GM19025 (cell line): ENCODE measurements at regions not wholly inside any gene's neighbourhood (a gene's known extent, or its start where the extent isn't known, plus 50 kb on each side); places are given as distances from the start of the nearest gene placed in this dataset.

Experiments
- ATAC-seq: cut with Tn5 transposase; IDR thresholded peaks from one replicate; pipeline ENCODE4 v1.9.1; 2021; ENCODE audit warnings: mild to moderate bottlenecking, low read depth, moderate library complexity; ENCODE audit not compliant: unreplicated experiment

GRCh38 chr5:2461701-2462691 lies 289.5 kb downstream of the IRX2 start:
- ATAC-seq, result no peak

DNA sequence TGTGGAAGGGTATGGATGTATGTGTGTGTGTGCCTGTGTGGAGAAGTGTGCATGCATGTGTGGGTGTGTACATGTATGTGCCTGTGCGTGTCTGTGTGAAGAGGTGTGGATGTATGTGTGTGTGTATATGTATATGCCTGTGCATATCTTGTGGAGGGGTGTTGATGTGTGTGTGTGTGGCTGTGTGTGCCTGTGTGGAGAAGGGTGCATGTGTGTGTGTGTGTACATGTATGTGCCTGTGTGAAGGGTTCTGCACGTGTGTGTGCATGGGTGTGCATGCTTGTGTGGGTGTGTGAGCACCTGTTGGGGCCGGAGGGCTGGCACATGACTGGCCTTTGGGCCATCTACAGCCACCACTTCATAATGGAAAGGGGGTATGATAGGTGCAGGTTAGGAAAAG lies 291.4 kb downstream of the IRX2 start:
- no peak for ATAC-seq

DNA sequence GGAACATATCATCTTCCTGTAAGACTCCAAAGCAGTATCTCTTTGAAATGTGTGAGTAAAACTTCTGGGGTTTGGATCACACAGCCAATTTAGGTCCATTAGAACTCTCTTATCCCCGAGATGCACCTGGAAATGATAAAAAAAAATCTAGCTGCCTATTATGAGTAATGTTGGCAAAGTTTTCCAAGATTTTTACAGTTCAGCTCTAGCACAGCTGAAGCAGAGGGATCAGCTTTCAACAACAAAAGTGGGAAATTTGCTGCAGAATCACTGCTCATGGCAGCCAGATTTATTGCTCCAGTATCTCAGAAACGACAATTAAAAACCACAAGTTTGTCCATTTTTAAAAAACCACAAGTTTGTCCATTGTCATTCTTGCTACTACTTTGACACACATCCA lies 292.2 kb downstream of the IRX2 start:
- no peak for ATAC-seq

DNA sequence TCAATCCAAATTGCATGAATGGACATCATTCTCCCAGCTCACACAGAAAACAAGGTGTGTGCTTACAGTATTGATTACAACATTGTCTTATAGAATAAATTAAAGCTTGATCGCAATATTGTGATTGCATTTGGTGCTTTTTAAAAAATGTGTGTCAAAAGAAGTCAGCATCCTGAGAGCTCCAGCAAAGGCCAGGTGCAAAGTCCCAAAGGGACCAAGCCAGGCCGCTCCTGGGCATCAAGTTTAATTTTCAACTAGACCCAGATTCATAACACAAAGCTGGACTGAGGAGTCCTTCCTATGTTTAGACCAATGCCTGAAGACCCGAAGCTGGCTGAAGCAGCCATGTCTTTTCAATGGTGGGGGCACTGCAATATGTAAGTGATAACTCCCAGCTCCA lies 295.6 kb downstream of the IRX2 start:
- ATAC-seq, result no peak

GRCh38 chr5:2454876-2455275 lies 296.6 kb downstream of the IRX2 start:
- ATAC-seq, result no peak

- no peak for ATAC-seq
These were observed 297.7 kb downstream of the IRX2 start for GRCh38 chr5:2453781-2454180.

DNA sequence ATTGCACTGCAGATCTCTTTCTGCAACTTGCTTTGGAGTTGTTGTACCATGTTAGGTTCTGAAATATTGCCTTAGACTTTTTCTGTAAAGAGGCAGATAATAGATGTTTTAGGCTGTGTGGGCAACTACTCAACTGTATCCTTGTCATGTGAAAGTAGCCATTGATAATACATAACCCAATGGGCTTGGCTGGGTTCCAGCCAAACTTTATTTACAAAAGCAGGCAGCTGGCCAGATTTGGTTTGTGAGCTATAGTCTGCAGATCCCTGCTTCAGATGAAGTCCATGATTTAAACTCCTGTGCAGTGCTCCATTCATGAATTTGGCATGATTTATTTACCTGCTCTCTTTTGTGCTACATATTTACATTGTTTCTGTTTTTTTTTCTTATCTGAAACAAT lies 300.4 kb downstream of the IRX2 start:
- ATAC-seq, result no peak

DNA sequence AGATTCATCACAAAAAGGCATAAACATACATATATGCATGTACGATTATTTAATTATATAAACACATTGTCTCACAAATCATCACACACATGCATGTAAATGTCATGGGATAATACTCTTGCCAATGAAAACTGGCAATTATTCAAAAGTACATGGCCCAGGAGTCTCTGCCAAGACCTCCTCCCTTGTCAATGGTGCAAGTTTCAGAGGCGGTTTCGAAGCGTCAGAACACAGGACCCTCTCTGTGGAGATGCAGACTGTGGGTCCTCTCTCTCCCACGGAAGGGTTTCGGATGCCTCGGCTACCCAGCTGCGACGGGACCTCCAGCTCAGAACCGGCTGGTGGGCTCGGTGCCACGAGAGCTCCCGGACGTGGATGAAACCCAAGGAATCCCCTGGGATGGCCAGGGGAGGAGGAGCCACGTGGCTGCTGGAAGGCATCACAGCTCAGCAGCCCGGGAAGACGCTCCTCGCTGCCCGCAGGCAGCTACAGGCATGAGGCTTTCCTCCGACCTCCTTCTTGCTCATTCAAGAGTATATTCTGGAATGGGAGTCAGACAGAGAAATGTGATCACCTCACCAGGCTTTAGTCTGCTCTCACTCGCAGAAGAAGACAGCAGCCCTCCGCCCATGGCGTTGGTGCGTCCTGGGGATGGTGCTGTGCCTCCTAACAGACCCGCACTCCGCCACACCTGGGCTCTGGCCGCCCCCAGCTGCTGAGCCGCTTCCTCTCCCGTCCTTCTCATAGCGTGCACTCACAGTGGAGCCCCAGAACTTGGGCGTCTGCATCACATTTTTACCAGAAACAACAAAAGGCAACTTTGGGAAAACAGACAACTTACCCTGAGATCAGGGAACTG lies 308.8 kb downstream of the IRX2 start:
- no peak for ATAC-seq

GRCh38 chr5:2441495-2442180 lies 309.8 kb downstream of the IRX2 start:
- no peak for ATAC-seq

DNA sequence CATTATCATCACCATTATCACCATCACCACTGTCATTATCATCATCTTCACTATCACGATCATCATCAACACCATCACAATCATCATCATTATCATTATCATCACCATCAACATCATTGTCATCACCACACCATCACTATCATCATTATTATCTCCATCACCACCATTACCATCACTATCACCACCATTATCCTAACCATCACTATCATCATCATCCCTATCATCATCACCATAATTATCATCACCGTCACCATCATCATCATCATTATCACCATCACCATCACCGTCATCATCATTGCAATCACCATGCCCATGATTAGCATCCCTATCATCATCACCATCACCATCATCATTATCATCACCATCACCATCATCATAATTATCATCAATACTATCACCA lies 311.9 kb downstream of the IRX2 start:
- ATAC-seq, result no peak

GRCh38 chr5:2433086-2433485 lies 318.4 kb downstream of the IRX2 start:
- no peak for ATAC-seq

GRCh38 chr5:2432076-2432920 lies 319.2 kb downstream of the IRX2 start:
- no peak for ATAC-seq

DNA sequence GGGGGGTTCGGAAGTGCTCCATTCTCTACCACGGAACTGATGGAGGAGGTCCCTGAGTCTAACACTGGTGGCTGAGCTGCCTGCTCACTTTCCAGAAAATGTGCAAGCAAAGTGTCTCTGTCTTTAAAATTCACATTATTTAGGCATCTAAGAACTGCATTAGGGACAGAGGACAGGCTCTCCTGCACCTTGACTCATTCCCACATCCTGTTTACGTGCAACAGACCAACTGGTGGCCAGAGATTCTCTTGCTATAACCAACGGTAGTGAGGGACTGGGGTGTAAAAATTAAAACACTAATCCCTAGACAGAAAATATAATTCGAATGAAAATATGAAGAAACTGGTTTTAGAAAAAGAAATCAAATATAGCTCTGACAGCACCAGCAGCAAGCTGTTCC lies 320.9 kb downstream of the IRX2 start:
- no peak for ATAC-seq

DNA sequence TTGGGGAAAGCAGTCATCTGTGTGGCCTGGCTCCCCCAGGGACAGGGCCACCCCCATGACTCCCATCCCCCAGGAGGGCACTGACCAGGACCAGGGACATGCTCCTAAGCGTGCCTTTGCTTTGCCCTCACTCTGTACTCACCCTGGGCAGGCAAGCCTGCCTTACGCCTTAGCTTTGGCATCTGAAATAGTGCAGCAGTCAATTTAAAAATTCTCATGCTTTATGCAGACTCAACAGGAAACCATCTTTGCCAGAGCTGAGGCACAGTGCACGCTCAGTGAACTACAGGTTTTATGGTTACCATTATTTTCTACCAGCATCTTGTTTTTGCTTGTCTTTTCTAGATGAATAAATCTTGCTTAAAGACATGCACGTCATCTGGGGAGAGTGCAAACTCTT lies 323.5 kb downstream of the IRX2 start:
- ATAC-seq, result no peak

- no peak for ATAC-seq
These were observed 327.8 kb downstream of the IRX2 start for GRCh38 chr5:2423634-2424033.

GRCh38 chr5:2417301-2417700 lies 334.2 kb downstream of the IRX2 start:
- no peak for ATAC-seq

GRCh38 chr5:2415678-2416077 lies 335.8 kb downstream of the IRX2 start:
- no peak for ATAC-seq

GRCh38 chr5:2410451-2410850 lies 341.0 kb downstream of the IRX2 start:
- ATAC-seq, result no peak

- no peak for ATAC-seq
These were observed 348.2 kb downstream of the IRX2 start for GRCh38 chr5:2403296-2403695.

GRCh38 chr5:2399804-2400203 lies 351.7 kb downstream of the IRX2 start:
- no peak for ATAC-seq
